ENCODE measurements at regions not wholly inside any gene's neighbourhood (a gene's known extent, or its start where the extent isn't known, plus 50 kb on each side); places are given as distances from the start of the nearest gene placed in this dataset.
A peak's percentile ranks its signal among the peaks of the same experiment; 100 is the strongest.

DNA sequence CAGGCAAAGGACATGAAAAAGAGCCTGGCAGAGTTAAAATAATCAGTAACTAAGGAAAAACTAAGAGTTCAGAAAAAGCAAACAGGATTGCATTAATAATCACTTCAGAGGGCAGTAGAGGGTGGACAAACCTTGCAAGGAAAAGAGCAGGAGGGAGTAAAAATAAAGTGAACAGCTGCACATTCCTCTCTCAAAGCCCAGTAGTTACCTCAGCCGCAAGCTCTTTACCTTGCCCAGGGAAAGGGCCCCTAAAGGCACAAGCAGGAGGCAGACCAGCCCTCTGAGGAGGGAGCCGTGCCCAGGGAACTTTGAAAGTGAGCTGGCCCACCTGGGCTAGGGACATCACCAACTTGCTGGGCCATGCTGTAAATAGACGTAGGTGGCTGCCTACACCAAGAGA, 196.9 kb downstream of the C1D start:
- ATAC-seq = peak; percentile 44
- no peak for TF ChIP-seq ZNF8 (CRISPR knock-in tag; IDR thresholded peaks at IDR 0.05)
- no peak for TF ChIP-seq GLIS3 (CRISPR knock-in tag; IDR thresholded peaks at IDR 0.05)
- TF ChIP-seq, protein P1, sequence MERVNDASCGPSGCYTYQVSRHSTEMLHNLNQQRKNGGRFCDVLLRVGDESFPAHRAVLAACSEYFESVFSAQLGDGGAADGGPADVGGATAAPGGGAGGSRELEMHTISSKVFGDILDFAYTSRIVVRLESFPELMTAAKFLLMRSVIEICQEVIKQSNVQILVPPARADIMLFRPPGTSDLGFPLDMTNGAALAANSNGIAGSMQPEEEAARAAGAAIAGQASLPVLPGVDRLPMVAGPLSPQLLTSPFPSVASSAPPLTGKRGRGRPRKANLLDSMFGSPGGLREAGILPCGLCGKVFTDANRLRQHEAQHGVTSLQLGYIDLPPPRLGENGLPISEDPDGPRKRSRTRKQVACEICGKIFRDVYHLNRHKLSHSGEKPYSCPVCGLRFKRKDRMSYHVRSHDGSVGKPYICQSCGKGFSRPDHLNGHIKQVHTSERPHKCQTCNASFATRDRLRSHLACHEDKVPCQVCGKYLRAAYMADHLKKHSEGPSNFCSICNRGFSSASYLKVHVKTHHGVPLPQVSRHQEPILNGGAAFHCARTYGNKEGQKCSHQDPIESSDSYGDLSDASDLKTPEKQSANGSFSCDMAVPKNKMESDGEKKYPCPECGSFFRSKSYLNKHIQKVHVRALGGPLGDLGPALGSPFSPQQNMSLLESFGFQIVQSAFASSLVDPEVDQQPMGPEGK (CRISPR knock-in tag; IDR thresholded peaks at IDR 0.05; ENCODE audit: borderline replicate concordance) = no peak
- no peak for TF ChIP-seq ZC3H10 (CRISPR knock-in tag; IDR thresholded peaks at IDR 0.05)
- TF ChIP-seq ZFP30 (CRISPR knock-in tag; IDR thresholded peaks at IDR 0.05) = no peak
- TF ChIP-seq RARB (CRISPR knock-in tag; IDR thresholded peaks at IDR 0.05) = no peak
- no peak for TF ChIP-seq TCF4 (CRISPR knock-in tag; IDR thresholded peaks at IDR 0.05; ENCODE audit: borderline replicate concordance)
- no peak for TF ChIP-seq ZFP3 (CRISPR knock-in tag; IDR thresholded peaks at IDR 0.05)
- TF ChIP-seq TOX (CRISPR knock-in tag; IDR thresholded peaks at IDR 0.05; ENCODE audit: borderline replicate concordance) = no peak
- TF ChIP-seq ARNTL (CRISPR knock-in tag; IDR thresholded peaks at IDR 0.05; ENCODE audit: borderline replicate concordance, low read depth) = no peak
- no peak for TF ChIP-seq ZNF70 (CRISPR knock-in tag; IDR thresholded peaks at IDR 0.05)
- no peak for TF ChIP-seq ESRRG (CRISPR knock-in tag; IDR thresholded peaks at IDR 0.05)
- TF ChIP-seq OSR1 (CRISPR knock-in tag; IDR thresholded peaks at IDR 0.05) = no peak
- TF ChIP-seq SNAI2 (CRISPR knock-in tag; IDR thresholded peaks at IDR 0.05) = no peak
- TF ChIP-seq, protein P2, sequence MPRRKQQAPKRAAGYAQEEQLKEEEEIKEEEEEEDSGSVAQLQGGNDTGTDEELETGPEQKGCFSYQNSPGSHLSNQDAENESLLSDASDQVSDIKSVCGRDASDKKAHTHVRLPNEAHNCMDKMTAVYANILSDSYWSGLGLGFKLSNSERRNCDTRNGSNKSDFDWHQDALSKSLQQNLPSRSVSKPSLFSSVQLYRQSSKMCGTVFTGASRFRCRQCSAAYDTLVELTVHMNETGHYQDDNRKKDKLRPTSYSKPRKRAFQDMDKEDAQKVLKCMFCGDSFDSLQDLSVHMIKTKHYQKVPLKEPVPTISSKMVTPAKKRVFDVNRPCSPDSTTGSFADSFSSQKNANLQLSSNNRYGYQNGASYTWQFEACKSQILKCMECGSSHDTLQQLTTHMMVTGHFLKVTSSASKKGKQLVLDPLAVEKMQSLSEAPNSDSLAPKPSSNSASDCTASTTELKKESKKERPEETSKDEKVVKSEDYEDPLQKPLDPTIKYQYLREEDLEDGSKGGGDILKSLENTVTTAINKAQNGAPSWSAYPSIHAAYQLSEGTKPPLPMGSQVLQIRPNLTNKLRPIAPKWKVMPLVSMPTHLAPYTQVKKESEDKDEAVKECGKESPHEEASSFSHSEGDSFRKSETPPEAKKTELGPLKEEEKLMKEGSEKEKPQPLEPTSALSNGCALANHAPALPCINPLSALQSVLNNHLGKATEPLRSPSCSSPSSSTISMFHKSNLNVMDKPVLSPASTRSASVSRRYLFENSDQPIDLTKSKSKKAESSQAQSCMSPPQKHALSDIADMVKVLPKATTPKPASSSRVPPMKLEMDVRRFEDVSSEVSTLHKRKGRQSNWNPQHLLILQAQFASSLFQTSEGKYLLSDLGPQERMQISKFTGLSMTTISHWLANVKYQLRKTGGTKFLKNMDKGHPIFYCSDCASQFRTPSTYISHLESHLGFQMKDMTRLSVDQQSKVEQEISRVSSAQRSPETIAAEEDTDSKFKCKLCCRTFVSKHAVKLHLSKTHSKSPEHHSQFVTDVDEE (CRISPR knock-in tag; IDR thresholded peaks at IDR 0.05) = no peak
- TF ChIP-seq CSDC2 (CRISPR knock-in tag; IDR thresholded peaks at IDR 0.05) = no peak
- TF ChIP-seq, protein P3, sequence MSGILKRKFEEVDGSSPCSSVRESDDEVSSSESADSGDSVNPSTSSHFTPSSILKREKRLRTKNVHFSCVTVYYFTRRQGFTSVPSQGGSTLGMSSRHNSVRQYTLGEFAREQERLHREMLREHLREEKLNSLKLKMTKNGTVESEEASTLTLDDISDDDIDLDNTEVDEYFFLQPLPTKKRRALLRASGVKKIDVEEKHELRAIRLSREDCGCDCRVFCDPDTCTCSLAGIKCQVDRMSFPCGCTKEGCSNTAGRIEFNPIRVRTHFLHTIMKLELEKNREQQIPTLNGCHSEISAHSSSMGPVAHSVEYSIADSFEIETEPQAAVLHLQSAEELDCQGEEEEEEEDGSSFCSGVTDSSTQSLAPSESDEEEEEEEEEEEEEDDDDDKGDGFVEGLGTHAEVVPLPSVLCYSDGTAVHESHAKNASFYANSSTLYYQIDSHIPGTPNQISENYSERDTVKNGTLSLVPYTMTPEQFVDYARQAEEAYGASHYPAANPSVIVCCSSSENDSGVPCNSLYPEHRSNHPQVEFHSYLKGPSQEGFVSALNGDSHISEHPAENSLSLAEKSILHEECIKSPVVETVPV (CRISPR knock-in tag; IDR thresholded peaks at IDR 0.05) = no peak
- TF ChIP-seq, protein P4, sequence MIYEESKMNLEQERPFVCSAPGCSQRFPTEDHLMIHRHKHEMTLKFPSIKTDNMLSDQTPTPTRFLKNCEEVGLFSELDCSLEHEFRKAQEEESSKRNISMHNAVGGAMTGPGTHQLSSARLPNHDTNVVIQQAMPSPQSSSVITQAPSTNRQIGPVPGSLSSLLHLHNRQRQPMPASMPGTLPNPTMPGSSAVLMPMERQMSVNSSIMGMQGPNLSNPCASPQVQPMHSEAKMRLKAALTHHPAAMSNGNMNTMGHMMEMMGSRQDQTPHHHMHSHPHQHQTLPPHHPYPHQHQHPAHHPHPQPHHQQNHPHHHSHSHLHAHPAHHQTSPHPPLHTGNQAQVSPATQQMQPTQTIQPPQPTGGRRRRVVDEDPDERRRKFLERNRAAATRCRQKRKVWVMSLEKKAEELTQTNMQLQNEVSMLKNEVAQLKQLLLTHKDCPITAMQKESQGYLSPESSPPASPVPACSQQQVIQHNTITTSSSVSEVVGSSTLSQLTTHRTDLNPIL (CRISPR knock-in tag; IDR thresholded peaks at IDR 0.05; ENCODE audit: low read depth) = no peak

DNA sequence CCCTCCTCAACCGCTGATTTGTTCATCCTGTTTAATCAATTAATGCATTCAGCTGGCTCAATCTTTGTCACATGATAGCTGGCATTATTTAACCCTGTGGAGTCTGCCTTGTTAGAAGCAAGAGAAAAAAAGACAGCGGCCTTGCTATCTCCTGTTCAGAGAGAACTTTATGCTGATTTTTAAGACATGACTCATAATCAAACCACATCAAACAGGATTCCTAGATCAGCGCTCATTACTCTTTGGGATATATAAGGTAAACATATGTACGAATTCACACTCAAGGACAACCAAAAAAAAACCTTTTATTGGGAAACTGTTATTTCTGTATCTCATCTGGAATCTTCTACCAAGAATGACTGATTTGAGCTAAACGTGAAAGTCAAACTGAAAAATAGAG, 195.1 kb downstream of the C1D start:
- ATAC-seq = peak; percentile 29
- no peak for TF ChIP-seq ISL1 (CRISPR knock-in tag; IDR thresholded peaks at IDR 0.05)
- TF ChIP-seq ARNTL (CRISPR knock-in tag; IDR thresholded peaks at IDR 0.05; ENCODE audit: borderline replicate concordance, low read depth) = no peak
- TF ChIP-seq, protein P5, sequence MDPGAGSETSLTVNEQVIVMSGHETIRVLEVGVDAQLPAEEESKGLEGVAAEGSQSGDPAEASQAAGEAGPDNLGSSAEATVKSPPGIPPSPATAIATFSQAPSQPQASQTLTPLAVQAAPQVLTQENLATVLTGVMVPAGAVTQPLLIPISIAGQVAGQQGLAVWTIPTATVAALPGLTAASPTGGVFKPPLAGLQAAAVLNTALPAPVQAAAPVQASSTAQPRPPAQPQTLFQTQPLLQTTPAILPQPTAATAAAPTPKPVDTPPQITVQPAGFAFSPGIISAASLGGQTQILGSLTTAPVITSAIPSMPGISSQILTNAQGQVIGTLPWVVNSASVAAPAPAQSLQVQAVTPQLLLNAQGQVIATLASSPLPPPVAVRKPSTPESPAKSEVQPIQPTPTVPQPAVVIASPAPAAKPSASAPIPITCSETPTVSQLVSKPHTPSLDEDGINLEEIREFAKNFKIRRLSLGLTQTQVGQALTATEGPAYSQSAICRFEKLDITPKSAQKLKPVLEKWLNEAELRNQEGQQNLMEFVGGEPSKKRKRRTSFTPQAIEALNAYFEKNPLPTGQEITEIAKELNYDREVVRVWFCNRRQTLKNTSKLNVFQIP (CRISPR knock-in tag; IDR thresholded peaks at IDR 0.05; ENCODE audit: borderline replicate concordance, low read depth) = no peak

DNA sequence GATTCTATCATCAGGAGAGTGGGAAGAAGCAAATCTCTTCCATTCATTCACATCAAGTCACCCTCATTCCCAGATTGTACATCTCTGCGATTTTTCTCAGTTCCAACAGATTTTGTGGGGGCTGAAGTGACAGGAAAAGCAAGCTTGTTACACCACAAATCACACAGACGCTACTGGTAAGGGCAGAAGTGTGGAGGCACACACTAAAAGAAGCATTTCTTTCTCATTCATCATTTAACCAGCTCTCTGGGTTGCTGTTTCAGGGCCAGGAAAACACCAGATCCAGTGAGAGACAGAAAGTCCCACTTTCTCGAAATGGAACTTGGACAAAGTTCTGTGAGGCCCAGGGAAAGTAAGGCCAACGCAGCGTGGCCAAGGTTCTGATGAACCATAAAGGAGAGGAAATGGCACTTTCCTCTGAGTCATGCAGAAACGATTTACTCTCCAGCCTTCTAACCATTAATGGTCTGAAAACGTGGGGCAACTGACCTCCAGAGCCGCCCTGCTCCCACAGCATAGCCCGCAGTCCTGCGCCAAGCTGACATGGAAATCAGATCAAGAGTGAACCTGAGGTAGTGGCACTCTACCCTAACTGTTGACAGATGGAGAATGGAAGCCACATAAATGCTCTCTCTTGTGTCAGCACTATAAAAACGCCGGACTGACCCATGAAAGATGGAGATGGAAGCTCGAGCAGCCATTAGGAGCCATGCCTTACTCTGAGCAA, 191.0 kb downstream of the C1D start:
- peak; percentile 90 for ATAC-seq
- TF ChIP-seq, protein P1 (CRISPR knock-in tag; IDR thresholded peaks at IDR 0.05; ENCODE audit: borderline replicate concordance) = no peak
- no peak for TF ChIP-seq TOX (CRISPR knock-in tag; IDR thresholded peaks at IDR 0.05; ENCODE audit: borderline replicate concordance)
- TF ChIP-seq CSDC2 (CRISPR knock-in tag; IDR thresholded peaks at IDR 0.05) = no peak
- TF ChIP-seq ARNTL (CRISPR knock-in tag; IDR thresholded peaks at IDR 0.05; ENCODE audit: borderline replicate concordance, low read depth) = no peak
- TF ChIP-seq, protein P3 (CRISPR knock-in tag; IDR thresholded peaks at IDR 0.05) = no peak
- no peak for TF ChIP-seq ZC3H10 (CRISPR knock-in tag; IDR thresholded peaks at IDR 0.05)
- TF ChIP-seq ESRRG (CRISPR knock-in tag; IDR thresholded peaks at IDR 0.05) = no peak
- TF ChIP-seq, protein P2 (CRISPR knock-in tag; IDR thresholded peaks at IDR 0.05) = no peak
- TF ChIP-seq TCF4 (CRISPR knock-in tag; IDR thresholded peaks at IDR 0.05; ENCODE audit: borderline replicate concordance) = no peak
- no peak for TF ChIP-seq ZFP3 (CRISPR knock-in tag; IDR thresholded peaks at IDR 0.05)
